HG03095 (cell line): ENCODE measurements at regions not wholly inside any gene's neighbourhood (a gene's known extent, or its start where the extent isn't known, plus 50 kb on each side); places are given as distances from the start of the nearest gene placed in this dataset.

ENCODE experiments used
- ATAC-seq: cut with Tn5 transposase; IDR thresholded peaks from one replicate; pipeline ENCODE4 v1.9.1; 2021; ENCODE audit warnings: moderate library complexity; ENCODE audit not compliant: unreplicated experiment

DNA sequence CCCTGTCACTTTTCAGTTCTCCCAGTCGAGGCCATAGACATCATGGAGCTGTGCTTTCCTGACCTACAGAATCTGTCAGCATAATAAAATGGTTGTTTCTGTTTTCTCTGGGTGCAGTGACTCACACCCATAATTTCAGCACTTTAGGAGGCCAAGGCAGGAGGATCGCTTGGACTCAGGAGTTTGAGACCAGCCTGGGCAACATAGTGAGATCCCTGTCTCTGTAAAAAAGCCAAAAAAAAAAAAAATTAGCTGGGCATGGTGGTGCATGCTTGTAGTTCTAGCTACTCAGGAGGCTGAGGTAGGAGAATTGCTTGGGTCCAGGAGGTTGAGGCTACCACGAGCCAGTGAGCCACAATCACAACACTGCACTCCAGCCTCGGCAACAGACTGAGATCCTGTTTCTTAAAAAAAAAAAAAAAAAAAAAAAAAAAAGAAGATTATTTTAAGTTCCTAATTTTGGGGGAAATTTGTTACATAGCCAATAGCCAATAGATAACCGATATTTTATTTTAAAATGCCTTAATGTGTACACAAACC, 196.2 kb downstream of the ADSS2 start:
- ATAC-seq = no peak

- ATAC-seq = no peak
Observed at GRCh38 chr1:244256086-244256676, 195.5 kb downstream of the ADSS2 start.

DNA sequence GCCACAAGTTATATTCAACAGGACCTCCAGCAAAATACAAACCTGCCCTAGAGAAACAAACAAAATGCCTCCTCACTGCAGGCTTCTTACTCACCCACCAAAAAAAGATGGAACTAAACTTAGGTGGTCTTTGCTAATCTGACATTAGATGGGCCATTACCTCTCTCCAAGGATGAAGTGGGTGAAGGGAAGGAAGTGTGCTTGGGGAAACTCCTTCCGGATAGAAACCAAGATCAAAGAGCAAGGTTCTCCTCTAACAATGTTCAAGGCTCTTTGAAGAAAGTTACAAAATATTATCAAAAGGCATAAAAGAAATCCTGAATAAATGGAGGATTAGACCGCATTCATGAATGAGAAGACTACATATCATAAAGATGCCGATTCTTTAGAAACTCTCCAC, 187.5 kb downstream of the ADSS2 start:
- no peak for ATAC-seq

DNA sequence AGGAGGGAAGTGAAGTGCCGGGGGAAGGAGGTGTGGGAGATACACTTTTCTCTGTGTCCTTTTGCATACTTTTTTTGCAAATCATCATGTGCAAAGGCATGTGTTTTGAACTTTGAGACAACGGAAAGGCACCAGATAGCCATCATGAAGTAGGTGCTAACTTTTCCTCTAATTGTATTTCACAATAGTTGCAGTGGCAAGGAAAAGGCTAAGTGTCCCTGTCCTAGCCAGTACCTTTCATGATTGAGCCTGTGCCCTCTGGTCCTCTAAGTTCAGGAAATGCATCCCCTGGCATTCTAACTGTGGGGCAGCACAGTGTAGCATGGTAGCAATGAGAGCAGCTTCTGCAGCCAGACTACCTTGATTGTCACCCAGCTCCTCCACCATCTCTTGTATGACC, 186.2 kb downstream of the ADSS2 start:
- ATAC-seq = no peak

GRCh38 chr1:244269169-244269568, 182.5 kb downstream of the ADSS2 start:
- ATAC-seq = no peak

DNA sequence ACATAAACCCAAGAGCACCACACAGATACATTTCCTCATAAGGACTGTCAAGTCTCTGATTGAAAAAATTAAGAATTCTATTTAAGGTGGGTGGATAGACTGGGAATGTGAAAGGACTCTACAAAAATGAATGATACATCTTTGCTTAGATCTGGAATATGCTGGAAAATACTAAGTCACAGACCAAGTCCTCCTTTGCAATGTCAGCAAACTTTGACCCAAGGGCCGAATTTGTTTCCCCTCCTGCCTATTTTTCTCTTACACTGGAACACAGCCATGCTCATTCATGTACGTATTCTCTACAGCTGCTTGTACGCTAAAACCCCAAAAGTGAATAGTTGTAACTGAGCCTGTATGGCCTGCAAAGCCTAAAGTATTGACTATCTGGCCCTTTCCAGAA, 180.7 kb downstream of the ADSS2 start:
- ATAC-seq = no peak

- no peak for ATAC-seq
Observed at GRCh38 chr1:244271691-244272308, 179.9 kb downstream of the ADSS2 start.

GRCh38 chr1:244272471-244273261, 179.0 kb downstream of the ADSS2 start:
- ATAC-seq = peak; percentile 93

DNA sequence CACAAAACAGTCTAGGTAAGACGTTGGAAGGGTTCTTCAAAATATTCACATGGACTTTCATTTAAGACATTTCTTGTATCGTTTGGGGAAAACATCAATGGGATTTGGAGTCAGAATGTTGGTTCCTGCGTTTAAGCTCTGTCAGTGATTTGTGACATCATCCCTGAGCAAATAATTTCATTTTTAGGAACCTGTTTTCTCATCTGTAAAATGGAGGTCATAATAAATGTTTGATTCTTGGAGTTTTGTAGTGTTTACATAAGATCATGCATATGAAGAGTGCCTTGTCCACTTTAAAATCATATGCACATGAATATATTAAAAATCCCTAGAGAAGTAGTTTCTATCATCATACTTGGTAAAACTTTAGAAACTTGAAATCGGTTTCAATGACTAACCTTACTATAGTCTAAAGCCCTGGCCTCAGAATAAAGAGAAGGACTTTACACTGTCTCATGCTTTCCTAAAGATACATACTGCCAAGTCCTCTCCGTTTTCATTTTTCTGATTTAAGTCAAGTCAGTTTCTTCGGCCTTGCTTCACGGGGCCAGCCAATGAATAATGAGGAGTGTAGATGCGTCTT, 178.4 kb downstream of the ADSS2 start:
- ATAC-seq = no peak

GRCh38 chr1:244273845-244274619, 177.7 kb downstream of the ADSS2 start:
- ATAC-seq = no peak

DNA sequence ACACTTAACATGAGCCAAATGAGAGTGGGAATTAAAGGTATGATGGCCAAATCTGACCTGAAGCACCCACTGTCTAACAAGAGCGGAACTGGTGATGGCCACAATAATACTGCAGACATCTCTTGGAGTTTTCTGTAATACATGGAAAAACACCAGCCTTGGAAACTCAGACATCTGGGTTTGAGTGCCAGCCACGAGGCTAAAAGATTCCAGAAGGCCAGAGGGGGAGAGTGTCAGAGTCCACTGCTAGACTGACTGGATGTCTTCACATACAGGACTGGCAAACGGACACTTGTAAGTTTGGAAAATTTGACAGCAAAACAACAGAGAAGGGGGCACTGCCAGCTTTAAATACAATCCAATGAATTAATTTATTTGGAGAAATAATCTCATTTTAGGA, 175.1 kb downstream of the ADSS2 start:
- no peak for ATAC-seq

GRCh38 chr1:244280201-244280600, 171.5 kb downstream of the ADSS2 start:
- ATAC-seq = no peak

DNA sequence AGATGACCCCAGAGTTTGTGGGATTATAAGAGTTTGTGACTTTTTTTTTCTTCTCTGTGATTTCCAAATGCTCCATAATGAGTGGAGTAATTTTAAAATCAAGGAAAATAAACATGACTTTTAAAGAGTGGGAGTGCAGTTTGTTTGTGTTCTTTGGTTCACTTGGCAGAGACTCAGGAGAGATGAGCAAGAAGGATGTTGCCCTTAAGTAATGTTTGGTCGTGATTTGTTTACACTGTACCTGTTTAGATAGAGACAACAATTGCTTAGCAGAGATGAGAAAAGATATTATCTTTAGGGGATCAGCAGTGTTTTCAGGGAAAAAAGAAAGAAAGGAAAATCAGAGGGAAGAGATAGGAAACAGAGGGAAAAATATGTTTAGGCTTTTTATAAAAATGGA, 170.8 kb downstream of the ADSS2 start:
- no peak for ATAC-seq

DNA sequence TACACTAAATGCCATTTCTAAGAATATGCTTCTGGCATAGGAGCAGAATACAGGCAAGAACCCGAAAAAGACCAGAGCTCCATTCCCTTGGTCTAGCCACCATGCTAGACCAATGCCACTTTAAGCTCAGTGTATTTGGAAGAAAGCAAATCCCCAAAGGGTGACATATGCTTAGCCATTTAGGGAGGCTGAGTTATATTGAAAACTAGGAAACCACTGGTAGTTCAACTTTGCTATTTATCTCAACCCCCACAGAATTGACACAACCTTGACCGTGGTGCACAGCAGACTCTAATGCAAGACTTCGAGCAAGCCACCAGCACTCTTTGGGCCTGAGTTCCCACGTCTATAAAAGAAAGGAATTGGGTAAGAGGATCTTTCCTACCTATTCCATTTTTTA, 167.9 kb downstream of the ADSS2 start:
- no peak for ATAC-seq

GRCh38 chr1:244284641-244285156, 167.0 kb downstream of the ADSS2 start:
- no peak for ATAC-seq

- no peak for ATAC-seq
Observed at GRCh38 chr1:244286341-244286740, 165.4 kb downstream of the ADSS2 start.

GRCh38 chr1:244287726-244288125, 164.0 kb downstream of the ADSS2 start:
- no peak for ATAC-seq

DNA sequence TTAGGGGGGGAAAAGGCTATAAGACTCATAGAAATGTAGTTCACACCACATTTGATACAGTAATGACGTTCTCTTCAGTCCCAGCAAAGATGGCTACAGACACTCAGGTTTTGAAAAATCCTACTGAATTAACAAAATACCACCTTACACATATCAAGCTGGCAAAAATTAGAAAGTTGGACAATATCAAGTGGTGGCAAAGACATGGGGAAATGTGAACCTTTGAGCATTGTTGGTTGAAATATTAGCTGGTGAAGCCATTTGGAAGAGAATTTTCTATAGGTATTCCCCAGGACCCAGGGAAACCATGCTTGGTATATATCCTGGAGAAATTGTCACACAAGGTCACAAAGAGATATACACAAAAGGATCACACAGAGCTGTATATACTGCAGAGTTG, 163.0 kb downstream of the ADSS2 start:
- no peak for ATAC-seq

GRCh38 chr1:244289991-244290785, 161.5 kb downstream of the ADSS2 start:
- no peak for ATAC-seq
